Endothelial cell (in vitro differentiated cells): ENCODE measurements at regions not wholly inside any gene's neighbourhood (a gene's known extent, or its start where the extent isn't known, plus 50 kb on each side); places are given as distances from the start of the nearest gene placed in this dataset.
"Not testable (repeated sequence)": the region's sequence is repeated elsewhere in the genome, so short reads cannot be mapped to it uniquely, and the experiment has no call there.

Experiments
- DNase-seq: peaks from one replicate; pipeline ENCODE4 v3.0.0; 2021; ENCODE audit warnings: low spot score
- H3K27ac Mint-ChIP-seq: one replicate; pipeline ENCODE4 v1.8.0; 2021; ENCODE audit warnings: mixed read lengths, inconsistent platforms; ENCODE audit not compliant: unreplicated experiment
- H3K27me3 Mint-ChIP-seq: one replicate; pipeline ENCODE4 v1.8.0; 2021; ENCODE audit warnings: mild to moderate bottlenecking, moderate library complexity, mixed read lengths, inconsistent platforms; ENCODE audit not compliant: unreplicated experiment
- H3K36me3 Mint-ChIP-seq: one replicate; pipeline ENCODE4 v1.8.0; 2021; ENCODE audit warnings: mild to moderate bottlenecking, low read depth, mixed read lengths, inconsistent platforms; ENCODE audit not compliant: unreplicated experiment
- H3K4me1 Mint-ChIP-seq: one replicate; pipeline ENCODE4 v1.8.0; 2021; ENCODE audit warnings: mild to moderate bottlenecking, mixed read lengths, inconsistent platforms; ENCODE audit not compliant: unreplicated experiment
- H3K4me3 Mint-ChIP-seq: one replicate; pipeline ENCODE4 v1.8.0; 2021; ENCODE audit warnings: mild to moderate bottlenecking, mixed read lengths, inconsistent platforms; ENCODE audit not compliant: unreplicated experiment
- H3K9me3 Mint-ChIP-seq: one replicate; pipeline ENCODE4 v1.8.0; 2021; ENCODE audit warnings: mixed read lengths, inconsistent platforms; ENCODE audit not compliant: unreplicated experiment
- TF ChIP-seq, protein P1 (sequence below): fragments of 200-600 bp; sonication (generic); IDR thresholded peaks from one replicate; pipeline ENCODE4 v1.5.0; 2021; ENCODE audit warnings: antibody characterized with exemption; ENCODE audit not compliant: unreplicated experiment

DNA sequence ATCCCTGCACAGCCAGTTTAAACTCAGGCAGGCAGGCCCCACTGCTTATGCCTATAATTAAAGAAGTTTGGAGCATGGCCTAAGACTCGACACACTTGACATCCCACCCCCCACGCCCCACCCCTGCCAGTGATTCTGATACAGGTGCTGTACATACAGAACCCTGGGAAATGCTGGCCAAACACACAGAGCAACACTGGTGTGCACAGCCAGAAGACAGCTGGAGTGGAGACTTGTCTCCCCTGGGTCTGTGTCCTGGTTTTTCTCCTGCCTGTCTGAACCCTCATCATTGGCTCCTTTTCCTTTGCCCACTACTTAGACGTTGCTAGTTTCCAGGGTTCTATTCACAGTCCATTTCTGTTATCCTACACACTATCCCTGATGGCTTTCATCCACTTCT lies 76.8 kb downstream of the DLEU7 start:
- no peaks in the 10 kb centered on the region for H3K36me3 Mint-ChIP-seq
- H3K27me3 Mint-ChIP-seq = no peaks in the 10 kb centered on the region
- no peak for DNase-seq
- TF ChIP-seq, protein P1, sequence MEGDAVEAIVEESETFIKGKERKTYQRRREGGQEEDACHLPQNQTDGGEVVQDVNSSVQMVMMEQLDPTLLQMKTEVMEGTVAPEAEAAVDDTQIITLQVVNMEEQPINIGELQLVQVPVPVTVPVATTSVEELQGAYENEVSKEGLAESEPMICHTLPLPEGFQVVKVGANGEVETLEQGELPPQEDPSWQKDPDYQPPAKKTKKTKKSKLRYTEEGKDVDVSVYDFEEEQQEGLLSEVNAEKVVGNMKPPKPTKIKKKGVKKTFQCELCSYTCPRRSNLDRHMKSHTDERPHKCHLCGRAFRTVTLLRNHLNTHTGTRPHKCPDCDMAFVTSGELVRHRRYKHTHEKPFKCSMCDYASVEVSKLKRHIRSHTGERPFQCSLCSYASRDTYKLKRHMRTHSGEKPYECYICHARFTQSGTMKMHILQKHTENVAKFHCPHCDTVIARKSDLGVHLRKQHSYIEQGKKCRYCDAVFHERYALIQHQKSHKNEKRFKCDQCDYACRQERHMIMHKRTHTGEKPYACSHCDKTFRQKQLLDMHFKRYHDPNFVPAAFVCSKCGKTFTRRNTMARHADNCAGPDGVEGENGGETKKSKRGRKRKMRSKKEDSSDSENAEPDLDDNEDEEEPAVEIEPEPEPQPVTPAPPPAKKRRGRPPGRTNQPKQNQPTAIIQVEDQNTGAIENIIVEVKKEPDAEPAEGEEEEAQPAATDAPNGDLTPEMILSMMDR = no peak
- no peaks in the 10 kb centered on the region for H3K4me1 Mint-ChIP-seq
- H3K27ac Mint-ChIP-seq = no peak overlapping the region
- no peak overlapping the region for H3K4me3 Mint-ChIP-seq
- H3K9me3 Mint-ChIP-seq = no peaks in the 10 kb centered on the region

DNA sequence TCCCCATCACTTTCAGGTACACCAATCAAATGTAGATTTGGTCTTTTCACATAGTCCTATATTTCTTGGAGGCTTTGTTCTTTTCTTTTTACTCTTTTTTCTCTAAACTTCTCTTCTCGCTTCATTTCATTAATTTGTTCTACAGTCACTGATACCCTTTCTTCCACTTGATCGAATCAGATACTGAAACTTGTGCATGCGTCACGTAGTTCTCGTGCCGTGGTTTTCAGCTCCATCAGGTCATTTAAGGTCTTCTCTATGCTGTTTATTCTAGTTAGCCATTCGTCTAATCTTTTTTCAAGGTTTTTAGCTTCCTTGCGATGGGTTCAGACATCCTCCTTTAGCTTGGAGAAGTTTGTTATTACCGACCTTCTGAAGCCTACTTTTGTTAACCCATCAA lies 70.6 kb downstream of the DLEU7 start:
- not testable (repeated sequence) for H3K9me3 Mint-ChIP-seq, H3K27ac Mint-ChIP-seq, H3K27me3 Mint-ChIP-seq, H3K4me3 Mint-ChIP-seq, DNase-seq, H3K4me1 Mint-ChIP-seq
- peaks cover 15% of the 10 kb centered on the region for H3K36me3 Mint-ChIP-seq
